ENCODE measurements at regions not wholly inside any gene's neighbourhood (a gene's known extent, or its start where the extent isn't known, plus 50 kb on each side); places are given as distances from the start of the nearest gene placed in this dataset.

GRCh38 chr4:111014537-111014936 is 391.7 kb upstream of the PITX2 start:
- Histone ChIP-seq H3K9me3 (ENCODE audit: insufficient read depth in 2 of 2, low read depth in 1 of 2, low read length in 1 of 2) (no peaks in the 10 kb centered on the region), H3K23ac (ENCODE audit: insufficient read length) (no peak overlapping the region), H3K4me1 (replicated peaks in 1 of 4; ENCODE audit: control insufficient read depth in 3 of 4, insufficient read depth in 4 of 4, low read length in 3 of 4) (no peaks in the 10 kb centered on the region), H2BK5ac (ENCODE audit: low read depth, low read length) (no peak overlapping the region), H3K36me3 (ENCODE audit: control insufficient read depth in 2 of 4, insufficient read depth in 4 of 4, low read length in 3 of 4) (no peaks in the 10 kb centered on the region), H2BK120ac (replicated peaks; ENCODE audit: low read depth, low read length) (no peak overlapping the region), H3K14ac (ENCODE audit: insufficient read length) (no peak overlapping the region), H3K4ac (replicated peaks; ENCODE audit: insufficient read length, low read depth, low read length) (no peak overlapping the region), H4K8ac (ENCODE audit: extremely low read depth, insufficient read depth, low read length) (no peak overlapping the region), H3K79me2 (ENCODE audit: control insufficient read depth in 1 of 2, insufficient read depth in 2 of 2, low read length in 2 of 2) (no peaks in the 10 kb centered on the region), H3K4me2 (ENCODE audit: insufficient read depth in 1 of 2, low read depth in 2 of 2, low read length in 2 of 2) (no peak overlapping the region), H3K9ac (replicated peaks in 1 of 4; ENCODE audit: extremely low read depth in 1 of 4, low read depth in 3 of 4, low read length in 3 of 4) (no peak overlapping the region), H2BK12ac (ENCODE audit: low read depth, low read length) (no peak overlapping the region), H3K4me3 (ENCODE audit: extremely low read depth in 1 of 4, insufficient read depth in 2 of 4, low read depth in 3 of 4, low read length in 4 of 4) (no peak overlapping the region), H2BK15ac (ENCODE audit: low read length) (no peak overlapping the region), H3K23me2 (ENCODE audit: low read depth, low read length) (no peaks in the 10 kb centered on the region), H3K56ac (replicated peaks; ENCODE audit: insufficient read length, low read depth, low read length) (no peak overlapping the region), H4K5ac (ENCODE audit: insufficient read length, low read depth, low read length) (no peak overlapping the region), H4K91ac (replicated peaks; ENCODE audit: insufficient read length, low read length) (no peak overlapping the region), H2AFZ (ENCODE audit: low read length) (peak overlapping the region; percentile 12; the same call in 1 of the 2 replicates), H2BK20ac (ENCODE audit: low read length) (no peak overlapping the region), H3K27ac (ENCODE audit: low read depth, low read length) (no peak overlapping the region), H4K20me1 (replicated peaks in 1 of 2; ENCODE audit: control insufficient read depth in 1 of 2, insufficient read depth in 2 of 2, low read length in 2 of 2) (no peaks in the 10 kb centered on the region), H3K18ac (ENCODE audit: extremely low read depth, low read length) (no peak overlapping the region), H2AK5ac (ENCODE audit: low read depth, low read length) (no peak overlapping the region), H3K27me3 (replicated peaks in 1 of 4; ENCODE audit: control insufficient read depth in 3 of 4, extremely low read depth in 1 of 4, insufficient read depth in 3 of 4, low read length in 3 of 4) (peaks cover 0 to 1% (median 0%) of the 10 kb centered on the region in 4 experiments; a peak in 2 of 7 replicates), H3K79me1 (ENCODE audit: low read depth, low read length) (no peaks in the 10 kb centered on the region)
- WGBS, 2 experiments (ENCODE audit: extremely low coverage in 1 of 2, insufficient coverage in 1 of 2, insufficient read length in 1 of 2, insufficient replicate concordance in 2 of 2, low coverage in 1 of 2, low lambda C conversion rate in 2 of 2, missing lambda C conversion rate in 1 of 2) = 84% methylated on average over 1 of the region's 1 CpG; no CpG with 5 or more reads in 1 of the 2 experiments
- TF ChIP-seq EP300 (IDR thresholded peaks at IDR 0.05; ENCODE audit: borderline replicate concordance in 1 of 2, low read depth in 2 of 2, low read length in 2 of 2) (no peak), KDM4A (IDR thresholded peaks at IDR 0.05; ENCODE audit: low read depth, low read length, severe bottlenecking) (no peak), E2F6 (IDR thresholded peaks at IDR 0.05) (no peak), TAF1 (IDR thresholded peaks at IDR 0.05; ENCODE audit: low read depth, low read length) (no peak), FOSL1 (IDR thresholded peaks at IDR 0.05; ENCODE audit: insufficient read depth, low read depth, low read length) (no peak), KDM5A (IDR thresholded peaks at IDR 0.05; ENCODE audit: low read length) (no peak)
- CTCF ChIA-PET (ENCODE audit: partially characterized antibody) = no interaction called here
- POLR2A ChIA-PET (ENCODE audit: partially characterized antibody) = interaction anchor here (1.4 kb wide), 1 partner anchor 10 kb away, joined by 4 read pairs; no protein-coding TSS in a partner anchor
- FAIRE-seq (no peak), DNase-seq (ENCODE audit: low read depth in 1 of 2, low spot score in 2 of 2) (no peak)
